DND-41 (cell line): ENCODE measurements at regions not wholly inside any gene's neighbourhood (a gene's known extent, or its start where the extent isn't known, plus 50 kb on each side); places are given as distances from the start of the nearest gene placed in this dataset.

Experiments used
- ATAC-seq: fragments of 200-7000 bp; cut with Tn5 transposase; 3 replicates; pipeline ENCODE4 v1.9.1; 2021; ENCODE audit warnings: low read depth; ENCODE audit not compliant: insufficient read depth
- DNase-seq: peaks from one replicate; pipeline ENCODE4 v3.0.0-alpha.2; 2020
- H2AFZ ChIP-seq: 2 replicates; pipeline ENCODE4 v1.6.0; 2012; ENCODE audit warnings: low read depth, low read length
- H3K27ac ChIP-seq: 2 replicates; pipeline ENCODE4 v1.5.1; 2012; ENCODE audit warnings: low read length, inconsistent platforms
- H3K27me3 ChIP-seq: fragments of 200-600 bp; sonication (generic); 2 replicates; pipeline ENCODE4 v1.6.0; 2012; ENCODE audit warnings: low read length, mild to moderate bottlenecking, inconsistent platforms; ENCODE audit not compliant: insufficient read depth, poor library complexity
- H3K36me3 ChIP-seq: 2 replicates; pipeline ENCODE4 v1.5.1; 2012; ENCODE audit warnings: low read length, inconsistent platforms; ENCODE audit not compliant: insufficient read depth
- H3K4me1 ChIP-seq: 2 replicates; pipeline ENCODE4 v1.5.1; 2012; ENCODE audit warnings: mild to moderate bottlenecking, low read length; ENCODE audit not compliant: insufficient read depth
- H3K4me2 ChIP-seq: 2 replicates; pipeline ENCODE4 v1.6.0; 2012; ENCODE audit warnings: mild to moderate bottlenecking, moderate library complexity, low read length, inconsistent platforms; ENCODE audit not compliant: insufficient read depth
- H3K4me3 ChIP-seq, 2 experiments: fragments of 200-600 bp in 1 of 2; shearing (Covaris generic) in 1 of 2; 2 replicates each; pipeline ENCODE4 v1.5.1; 2012 to 2016; ENCODE audit warnings: inconsistent platforms in 2 of 2, low read length in 2 of 2, mild to moderate bottlenecking in 2 of 2, low read depth in 1 of 2, moderate library complexity in 1 of 2
- H3K79me2 ChIP-seq: 2 replicates; pipeline ENCODE4 v1.6.0; 2012; ENCODE audit warnings: low read length, inconsistent platforms; ENCODE audit not compliant: insufficient read depth
- H3K9ac ChIP-seq: 2 replicates; pipeline ENCODE4 v1.6.0; 2012; ENCODE audit warnings: low read depth, mild to moderate bottlenecking, inconsistent platforms, low read length, moderate library complexity
- H3K9me3 ChIP-seq: 2 replicates; pipeline ENCODE4 v1.5.1; 2012; ENCODE audit warnings: low read length, moderate library complexity, mild to moderate bottlenecking, inconsistent platforms; ENCODE audit not compliant: insufficient read depth, severe bottlenecking
- H4K20me1 ChIP-seq: 2 replicates; pipeline ENCODE4 v1.6.0; 2012; ENCODE audit warnings: low read length; ENCODE audit not compliant: insufficient read depth
- CTCF ChIP-seq: IDR thresholded peaks from 2 replicates; pipeline ENCODE4 v1.5.1; 2012; ENCODE audit warnings: borderline replicate concordance, low read length, moderate library complexity, mild to moderate bottlenecking; ENCODE audit not compliant: poor library complexity, severe bottlenecking; ENCODE audit errors: extremely low read depth
- EZH2 ChIP-seq: IDR thresholded peaks from 3 replicates; pipeline ENCODE4 v1.6.1; 2012; ENCODE audit warnings: borderline replicate concordance, low read depth, mild to moderate bottlenecking, moderate library complexity, low read length, inconsistent platforms; ENCODE audit not compliant: severe bottlenecking

- ATAC-seq: no peak
- DNase-seq: no peak
- H3K9me3 ChIP-seq: no peaks in the 10 kb centered on the region
- H3K4me2 ChIP-seq: no peak overlapping the region
- no peak overlapping the region for H3K27ac ChIP-seq
- H3K4me3 ChIP-seq: no peak overlapping the region
- no peak for TF ChIP-seq EZH2
- TF ChIP-seq CTCF: no peak
- no peaks in the 10 kb centered on the region for H3K36me3 ChIP-seq
- H3K27me3 ChIP-seq: no peaks in the 10 kb centered on the region
- H3K9ac ChIP-seq: no peak overlapping the region
- no peaks in the 10 kb centered on the region for H3K4me1 ChIP-seq
- no peaks in the 10 kb centered on the region for H4K20me1 ChIP-seq
- H2AFZ ChIP-seq: no peak overlapping the region
- no peaks in the 10 kb centered on the region for H3K79me2 ChIP-seq
Measured at GRCh38 chr14:97838986-97839385, 1041.8 kb downstream of the VRK1 start.

- Histone ChIP-seq H4K20me1 (no peaks in the 10 kb centered on the region), H3K36me3 (no peaks in the 10 kb centered on the region), H3K4me2 (no peak overlapping the region), H3K4me1 (no peaks in the 10 kb centered on the region), H3K27me3 (no peaks in the 10 kb centered on the region), H3K79me2 (no peaks in the 10 kb centered on the region), H3K9ac (no peak overlapping the region), H3K27ac (no peak overlapping the region), H2AFZ (no peak overlapping the region), H3K9me3 (no peaks in the 10 kb centered on the region), H3K4me3 (no peak overlapping the region)
- DNase-seq (no peak), ATAC-seq (no peak)
- no peak for TF ChIP-seq CTCF
Measured at GRCh38 chr14:97840159-97840558, 1043.0 kb downstream of the VRK1 start.

GRCh38 chr14:97841762-97842161 lies 1044.6 kb downstream of the VRK1 start:
- Histone ChIP-seq H3K79me2 (no peaks in the 10 kb centered on the region), H3K27me3 (no peaks in the 10 kb centered on the region), H3K4me1 (no peaks in the 10 kb centered on the region), H3K4me2 (no peak overlapping the region), H3K9me3 (no peaks in the 10 kb centered on the region), H3K27ac (no peak overlapping the region), H3K36me3 (no peaks in the 10 kb centered on the region), H2AFZ (no peak overlapping the region), H3K9ac (no peak overlapping the region), H3K4me3 (no peak overlapping the region), H4K20me1 (no peaks in the 10 kb centered on the region)
- peak; percentile 62; the same call in 2 of the 3 replicates for ATAC-seq
- TF ChIP-seq CTCF (no peak), EZH2 (no peak)
- no peak for DNase-seq

GRCh38 chr14:97843066-97843465 lies 1045.9 kb downstream of the VRK1 start:
- Histone ChIP-seq H3K9ac (no peak overlapping the region), H3K36me3 (no peaks in the 10 kb centered on the region), H3K4me3 (no peak overlapping the region), H3K27ac (no peak overlapping the region), H3K9me3 (no peaks in the 10 kb centered on the region), H3K27me3 (no peaks in the 10 kb centered on the region), H3K4me1 (no peaks in the 10 kb centered on the region), H4K20me1 (no peaks in the 10 kb centered on the region), H2AFZ (no peak overlapping the region), H3K4me2 (no peak overlapping the region), H3K79me2 (no peaks in the 10 kb centered on the region)
- no peak for TF ChIP-seq EZH2
- no peak for TF ChIP-seq CTCF
- ATAC-seq: peak; percentile 27; the same call in 1 of the 3 replicates
- DNase-seq: no peak
